Heart right ventricle (tissue), 16 donors: ENCODE measurements at regions not wholly inside any gene's neighbourhood (a gene's known extent, or its start where the extent isn't known, plus 50 kb on each side); places are given as distances from the start of the nearest gene placed in this dataset.

Source experiments
- ATAC-seq, 8 donors: fragments of 200-7000 bp; cut with Tn5 transposase; one replicate each; pipeline ENCODE4 v1.9.1; 2020; ENCODE audit warnings: mild to moderate bottlenecking in 8 of 8, moderate library complexity in 8 of 8, moderate number of reproducible peaks in 1 of 8
- DNase-seq, 2 donors: peaks; one replicate each; pipeline ENCODE4 v3.0.0-alpha.2; 2020
- H3K27ac ChIP-seq, 10 donors: fragments of 200-600 bp; sonication (generic) in 2 of 10; one replicate each; pipeline versions ENCODE4 v1.5.0 to v1.8.0; 2020 to 2022; ENCODE audit warnings: mild to moderate bottlenecking in 3 of 10
- H3K27me3 ChIP-seq, 7 donors: fragments of 200-600 bp; one replicate each; pipeline ENCODE4 v1.8.0; 2021 to 2022; ENCODE audit warnings: mild to moderate bottlenecking in 2 of 7
- H3K36me3 ChIP-seq, 9 donors: fragments of 200-600 bp; sonication (generic) in 1 of 9; one replicate each; pipeline versions ENCODE4 v1.5.0 to v1.8.0; 2020 to 2022; ENCODE audit warnings: mild to moderate bottlenecking in 2 of 9
- H3K4me1 ChIP-seq, 9 donors: fragments of 200-600 bp; sonication (generic) in 1 of 9; one replicate each; pipeline versions ENCODE4 v1.5.0 to v1.8.0; 2020 to 2022; ENCODE audit warnings: mild to moderate bottlenecking in 4 of 9
- H3K4me3 ChIP-seq, 10 donors: fragments of 200-600 bp; sonication (generic) in 2 of 10; one replicate each; pipeline versions ENCODE4 v1.5.0 to v1.8.0; 2020 to 2022; ENCODE audit warnings: mild to moderate bottlenecking in 7 of 10, moderate library complexity in 2 of 10
- H3K9me3 ChIP-seq, 11 donors: fragments of 200-600 bp in 10 of 11; sonication (generic) in 2 of 11; one replicate each; pipeline versions ENCODE4 v1.5.0 to v1.8.0; 2013 to 2022; ENCODE audit warnings: mild to moderate bottlenecking in 2 of 11, control low read depth in 1 of 11, moderate library complexity in 1 of 11
- WGBS, 2 donors: extraction: QIAGEN DNeasy Blood & Tissue Kit; methylation state at CpG; one replicate each; pipeline ENCODE4 v1.1.7; 2013; ENCODE audit warnings: inconsistent platforms in 1 of 2; 5-methylcytosine and 5-hydroxymethylcytosine counted together
- intact Hi-C, 10 donors: fragments of 100-400 bp; cut with DNase I; formaldehyde crosslinking; loops; one replicate each; pipeline versions ENCODE4 v1.11.1 to v1.14.2; 2022
- TF ChIP-seq, protein P1 (sequence below), 9 donors: fragments of 200-600 bp; sonication (generic) in 2 of 9; IDR thresholded peaks; one replicate each; pipeline versions ENCODE4 v1.5.0 to v1.8.0; 2021 to 2022; ENCODE audit warnings: antibody characterized with exemption in 9 of 9, mild to moderate bottlenecking in 5 of 9, moderate library complexity in 1 of 9
- donor health status: Arrhythmogenic right ventricular cardiomyopathy.
- donor health status: ischemic (EF 13 %, LVEDD 7.1; RV severe dilation, severe dysfunction).
- donor health status: healthy with polysubstance abuse.
- donor health status: DM: no; HTN: yes; CAD: no.
- donor health status: DM: no; HTN: no; CAD: no.
- donor health status: ischemic (EF 25% LVEDD 6.9; RV normal size, moderate dysfunction).
- donor health status: ischemic (EF 25% LVEDD 5.7; RV mildly dilated, moderate dysfunction).
- donor health status: healthy.
- donor health status: DM: yes; HTN: yes; CAD: no.
- donor health status: Ischemic cardiomyopathy.
- donor health status: ischemic (EF 35%, LVEDD 5.7; RV mildly dilated, moderate dysfunction).
- donor health status: nonischemic (EF 11% LVEDD 7.7; RV severe dilation, severe dysfunction).
- donor health status: DM: yes; HTN: yes; CAD: no.
- donor health status: PGD.
- donor health status: ischemic (EF 29% LVEDD 5.4; RV normal size, mild dysfunction).
- donor health status: nonischemic (EF 23%, LVEDD 6.1; RV moderate dilation, normal function).

DNA sequence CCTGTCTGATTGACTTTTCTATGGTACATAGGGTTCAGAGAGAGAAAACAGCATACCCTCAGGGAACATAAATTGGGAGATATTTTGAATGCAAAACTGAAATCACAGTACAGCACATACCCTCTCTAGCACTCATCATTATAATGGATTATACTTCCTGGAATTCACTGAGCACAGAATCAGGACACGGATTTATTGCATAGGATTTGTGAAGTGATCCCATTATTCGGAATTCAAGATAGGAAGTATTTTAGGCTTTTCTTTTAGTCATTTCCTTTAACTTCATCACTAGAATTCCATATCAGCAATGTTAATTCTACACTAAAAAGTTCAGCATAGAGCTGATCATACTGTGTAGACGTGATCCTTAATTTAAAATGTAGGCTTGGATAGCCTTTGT is 407.0 kb downstream of the PID1 start:
- WGBS, 2 donors = 72 to 77% methylated on average over 3 of the region's 3 CpGs

GRCh38 chr2:228860601-228861285 is 410.3 kb downstream of the PID1 start:
- TF ChIP-seq, protein P1, sequence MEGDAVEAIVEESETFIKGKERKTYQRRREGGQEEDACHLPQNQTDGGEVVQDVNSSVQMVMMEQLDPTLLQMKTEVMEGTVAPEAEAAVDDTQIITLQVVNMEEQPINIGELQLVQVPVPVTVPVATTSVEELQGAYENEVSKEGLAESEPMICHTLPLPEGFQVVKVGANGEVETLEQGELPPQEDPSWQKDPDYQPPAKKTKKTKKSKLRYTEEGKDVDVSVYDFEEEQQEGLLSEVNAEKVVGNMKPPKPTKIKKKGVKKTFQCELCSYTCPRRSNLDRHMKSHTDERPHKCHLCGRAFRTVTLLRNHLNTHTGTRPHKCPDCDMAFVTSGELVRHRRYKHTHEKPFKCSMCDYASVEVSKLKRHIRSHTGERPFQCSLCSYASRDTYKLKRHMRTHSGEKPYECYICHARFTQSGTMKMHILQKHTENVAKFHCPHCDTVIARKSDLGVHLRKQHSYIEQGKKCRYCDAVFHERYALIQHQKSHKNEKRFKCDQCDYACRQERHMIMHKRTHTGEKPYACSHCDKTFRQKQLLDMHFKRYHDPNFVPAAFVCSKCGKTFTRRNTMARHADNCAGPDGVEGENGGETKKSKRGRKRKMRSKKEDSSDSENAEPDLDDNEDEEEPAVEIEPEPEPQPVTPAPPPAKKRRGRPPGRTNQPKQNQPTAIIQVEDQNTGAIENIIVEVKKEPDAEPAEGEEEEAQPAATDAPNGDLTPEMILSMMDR (IDR thresholded peaks at IDR 0.05) = no peak
- DNase-seq (no peak), ATAC-seq (no peak)
- 45 to 50% methylated on average over 5 of the region's 5 CpGs for WGBS, 2 donors
- intact Hi-C loops = no loop called here
- Histone ChIP-seq H3K4me3 (no peak overlapping the region), H3K27ac (no peak overlapping the region), H3K27me3 (no peaks in the 10 kb centered on the region), H3K36me3 (no peaks in the 10 kb centered on the region), H3K9me3 (peaks cover 0 to 4% (median 0%) of the 10 kb centered on the region in 11 donors), H3K4me1 (no peaks in the 10 kb centered on the region)

More for the DNA sequence above, 407.0 kb downstream of the PID1 start:
- no peak overlapping the region for H3K4me3 ChIP-seq
- H3K36me3 ChIP-seq = no peaks in the 10 kb centered on the region
- H3K27me3 ChIP-seq = no peaks in the 10 kb centered on the region
- no peaks in the 10 kb centered on the region for H3K4me1 ChIP-seq
- H3K27ac ChIP-seq = no peak overlapping the region
- TF ChIP-seq, protein P1 (IDR thresholded peaks at IDR 0.05) = no peak
- H3K9me3 ChIP-seq = peaks cover 0 to 3% (median 0%) of the 10 kb centered on the region in 11 donors
- no peak for DNase-seq
- ATAC-seq = no peak
- intact Hi-C loops = no loop called here

GRCh38 chr2:228853151-228853550 is 417.9 kb downstream of the PID1 start:
- Histone ChIP-seq H3K27ac (no peak overlapping the region), H3K27me3 (no peaks in the 10 kb centered on the region), H3K36me3 (no peaks in the 10 kb centered on the region), H3K4me1 (no peaks in the 10 kb centered on the region), H3K4me3 (no peak overlapping the region), H3K9me3 (peaks cover 0 to 4% (median 0%) of the 10 kb centered on the region in 11 donors)
- intact Hi-C loops = no loop called here
- no peak for DNase-seq
- ATAC-seq = no peak
- TF ChIP-seq, protein P1 (IDR thresholded peaks at IDR 0.05) = no peak
- WGBS, 2 donors = 74 to 79% methylated on average over 7 of the region's 7 CpGs

- no peak for ATAC-seq
- H3K36me3 ChIP-seq = no peaks in the 10 kb centered on the region
Measured at GRCh38 chr2:228848638-228849037, 422.4 kb downstream of the PID1 start.

More at GRCh38 chr2:228848638-228849037, 422.4 kb downstream of the PID1 start:
- DNase-seq = no peak
- Histone ChIP-seq H3K27ac (no peak overlapping the region), H3K4me3 (no peak overlapping the region), H3K9me3 (no peaks in the 10 kb centered on the region), H3K27me3 (no peaks in the 10 kb centered on the region), H3K4me1 (peaks cover 0 to 4% (median 0%) of the 10 kb centered on the region in 9 donors)
- intact Hi-C loops = no loop called here
- 84 to 86% methylated on average over 5 of the region's 5 CpGs for WGBS, 2 donors
- TF ChIP-seq, protein P1 (IDR thresholded peaks at IDR 0.05) = no peak
